Endothelial cell of umbilical vein (primary cell): ENCODE measurements at regions not wholly inside any gene's neighbourhood (a gene's known extent, or its start where the extent isn't known, plus 50 kb on each side); places are given as distances from the start of the nearest gene placed in this dataset.

ENCODE experiments used
- BruUV-seq: library from RNA; stranded (reverse); fragments of 400-500 nt; replicated peaks from 2 replicates; lab custom pipeline; 2021; lab: Mats Ljungman, UMichigan
- CTCF ChIA-PET: fragments of 300-600, 350-600 bp; sonication (Branson Sonifier 250); formaldehyde crosslinking; loops from one replicate; lab custom pipeline; 2021; ENCODE audit warnings: antibody characterized with exemption, inconsistent platforms; lab: Charles Lee
- POLR2A ChIA-PET: fragments of 300-600, 350-600 bp; sonication (Branson Sonifier 250); formaldehyde crosslinking; loops from one replicate; lab custom pipeline; 2021; ENCODE audit warnings: antibody characterized with exemption, inconsistent platforms; lab: Charles Lee
- DNase-seq: peaks from one replicate; pipeline ENCODE4 v3.0.0-alpha.2; 2011; ENCODE audit warnings: low read depth, low spot score
- FAIRE-seq: peaks from 2 replicates; lab custom pipeline; 2011; peaks lifted over from hg19 to GRCh38; lab: Jason Lieb, UNC
- H2AFZ ChIP-seq: 2 replicates; pipeline ENCODE4 v1.6.0; 2012; ENCODE audit warnings: low read depth, low read length, control low read depth, inconsistent platforms
- H3K27ac ChIP-seq: 2 replicates; pipeline ENCODE4 v1.5.1; 2011; ENCODE audit warnings: low read depth, mild to moderate bottlenecking, control low read depth, low read length, moderate library complexity; ENCODE audit not compliant: insufficient read depth
- H3K27me3 ChIP-seq, 2 experiments: 2 replicates each; pipeline versions ENCODE4 v1.6.0 to v1.6.1; 2011; ENCODE audit warnings: low read length in 2 of 2, mixed read lengths in 1 of 2; ENCODE audit not compliant: control insufficient read depth in 2 of 2, insufficient read depth in 2 of 2
- H3K36me3 ChIP-seq, 2 experiments: 2 replicates in 1 of 2; 3 replicates in 1 of 2; pipeline ENCODE4 v1.5.1; 2011; ENCODE audit warnings: low read length in 2 of 2, mild to moderate bottlenecking in 1 of 2, moderate library complexity in 1 of 2; ENCODE audit not compliant: control insufficient read depth in 2 of 2, insufficient read depth in 2 of 2; ENCODE audit errors: extremely low read depth in 1 of 2
- H3K4me1 ChIP-seq: 3 replicates; pipeline ENCODE4 v1.5.1; 2011; ENCODE audit warnings: mild to moderate bottlenecking, low read length; ENCODE audit not compliant: control insufficient read depth, insufficient read depth; ENCODE audit errors: extremely low read depth
- H3K4me2 ChIP-seq: 2 replicates; pipeline ENCODE4 v1.6.1; 2011; ENCODE audit warnings: low read length, control low read depth, mixed read lengths; ENCODE audit not compliant: insufficient read depth
- H3K4me3 ChIP-seq, 3 experiments: fragments of 200-600 bp in 1 of 3; sonication (generic), shearing (Covaris generic) in 1 of 3; replicated peaks in 1 of 3; 2 replicates each; pipeline ENCODE4 v1.5.1; 2011 to 2016; ENCODE audit warnings: control low read depth in 3 of 3, low read length in 3 of 3, mild to moderate bottlenecking in 2 of 3, inconsistent platforms in 1 of 3, low read depth in 1 of 3, moderate library complexity in 1 of 3; ENCODE audit not compliant: insufficient read depth in 1 of 3
- H3K79me2 ChIP-seq: 2 replicates; pipeline ENCODE4 v1.6.0; 2012; ENCODE audit warnings: low read length, inconsistent platforms; ENCODE audit not compliant: control insufficient read depth, insufficient read depth
- H3K9ac ChIP-seq: replicated peaks from 2 replicates; pipeline ENCODE3; 2011; ENCODE audit warnings: low read length, control low read depth; ENCODE audit not compliant: insufficient read depth; ENCODE audit errors: extremely low read depth
- H3K9me1 ChIP-seq: replicated peaks from 3 replicates; pipeline ENCODE4 v1.6.0; 2011; ENCODE audit warnings: mild to moderate bottlenecking, low read length; ENCODE audit not compliant: control insufficient read depth, insufficient read depth; ENCODE audit errors: extremely low read depth
- H3K9me3 ChIP-seq: replicated peaks from 2 replicates; pipeline ENCODE4 v1.5.1; 2012; ENCODE audit warnings: low read length, inconsistent platforms; ENCODE audit not compliant: control insufficient read depth, insufficient read depth
- H4K20me1 ChIP-seq: replicated peaks from 2 replicates; pipeline ENCODE3; 2011; ENCODE audit warnings: mild to moderate bottlenecking, low read length; ENCODE audit not compliant: control insufficient read depth, insufficient read depth; ENCODE audit errors: extremely low read depth
- EZH2 ChIP-seq: IDR thresholded peaks from 2 replicates; pipeline ENCODE4 v1.6.1; 2012; ENCODE audit warnings: borderline replicate concordance, low read depth, mild to moderate bottlenecking, moderate library complexity, low read length, inconsistent platforms; ENCODE audit not compliant: severe bottlenecking
- GATA2 ChIP-seq: IDR thresholded peaks from 2 replicates; pipeline ENCODE4 v1.7.0; 2011; ENCODE audit warnings: low read depth, mild to moderate bottlenecking, moderate library complexity, mixed read lengths, low read length; ENCODE audit not compliant: insufficient read length, insufficient read depth
- JUN ChIP-seq: IDR thresholded peaks from 2 replicates; pipeline ENCODE4 v1.6.1; 2011; ENCODE audit warnings: borderline replicate concordance, low read depth; ENCODE audit not compliant: insufficient read length, insufficient read depth
- MYC ChIP-seq: IDR thresholded peaks from one replicate; pipeline ENCODE4 v1.6.1; 2011; ENCODE audit warnings: mild to moderate bottlenecking, low read depth, low read length
- POLR2AphosphoS5 ChIP-seq: IDR thresholded peaks from 2 replicates; pipeline ENCODE4 v1.6.1; 2012; ENCODE audit warnings: low read depth, mild to moderate bottlenecking, control low read depth, low read length, moderate library complexity; ENCODE audit not compliant: insufficient read depth
- dilution Hi-C: fragments of 300-500 bp; cut with MboI; formaldehyde crosslinking; loops from one replicate; pipeline ENCODE4 v1.15.0; 2019; ENCODE audit warnings: low sequenced_read_pairs; ENCODE audit not compliant: extremely low pct_ligation_motif_present
- intact Hi-C: fragments of 100-400 bp; cut with micrococcal nuclease; formaldehyde crosslinking; loops from one replicate; pipeline ENCODE4 v1.10.0; 2022
- TF ChIP-seq, protein P1 (sequence below): IDR thresholded peaks from 2 replicates; pipeline ENCODE4 v1.6.1; 2011; ENCODE audit not compliant: insufficient read depth, insufficient read length

DNA sequence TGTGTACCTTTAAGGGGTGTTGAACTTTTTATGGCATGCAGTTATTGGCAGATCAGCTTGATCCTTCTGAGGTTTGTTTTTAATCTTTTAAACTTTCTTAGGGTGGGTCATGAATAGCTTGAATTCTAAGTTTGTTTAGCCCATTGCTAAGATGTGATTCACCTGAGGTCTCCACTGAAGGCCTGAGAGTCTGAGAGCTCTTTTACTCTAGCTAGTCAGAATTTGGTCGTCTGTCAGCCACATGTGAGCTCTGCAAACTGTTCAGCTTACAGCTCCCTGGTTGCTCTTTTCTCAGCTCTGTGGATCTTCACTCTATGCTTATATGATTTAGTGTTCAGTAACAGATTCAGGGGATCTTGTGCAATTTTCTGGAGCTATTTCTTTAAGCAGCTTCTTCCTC, 161.3 kb downstream of the ABHD5 start:
- Histone ChIP-seq H3K9ac (no peak overlapping the region), H3K4me2 (no peak overlapping the region), H3K27me3 (peaks cover 34 to 39% of the 10 kb centered on the region in 2 experiments), H3K4me1 (no peaks in the 10 kb centered on the region), H3K27ac (no peak overlapping the region), H3K9me1 (no peaks in the 10 kb centered on the region), H3K36me3 (no peaks in the 10 kb centered on the region), H3K79me2 (no peaks in the 10 kb centered on the region), H4K20me1 (peaks cover 2% of the 10 kb centered on the region), H2AFZ (no peak overlapping the region), H3K9me3 (no peaks in the 10 kb centered on the region), H3K4me3 (no peak overlapping the region)
- TF ChIP-seq, protein P1, sequence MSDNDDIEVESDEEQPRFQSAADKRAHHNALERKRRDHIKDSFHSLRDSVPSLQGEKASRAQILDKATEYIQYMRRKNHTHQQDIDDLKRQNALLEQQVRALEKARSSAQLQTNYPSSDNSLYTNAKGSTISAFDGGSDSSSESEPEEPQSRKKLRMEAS: no peak
- TF ChIP-seq MYC (no peak), JUN (no peak), POLR2AphosphoS5 (no peak), GATA2 (no peak)
- dilution Hi-C loops: no loop called here
- ChIA-PET CTCF (interaction anchor here (1.4 to 1.8 kb wide), 3 partner anchors 255 to 890 kb away, joined by 3 to 6 read pairs (median 5); no protein-coding TSS in a partner anchor), POLR2A (no interaction called here)
- intact Hi-C loops: no loop called here
- BruUV-seq: no TSS peak
- DNase-seq: no peak
- FAIRE-seq: no peak

DNA sequence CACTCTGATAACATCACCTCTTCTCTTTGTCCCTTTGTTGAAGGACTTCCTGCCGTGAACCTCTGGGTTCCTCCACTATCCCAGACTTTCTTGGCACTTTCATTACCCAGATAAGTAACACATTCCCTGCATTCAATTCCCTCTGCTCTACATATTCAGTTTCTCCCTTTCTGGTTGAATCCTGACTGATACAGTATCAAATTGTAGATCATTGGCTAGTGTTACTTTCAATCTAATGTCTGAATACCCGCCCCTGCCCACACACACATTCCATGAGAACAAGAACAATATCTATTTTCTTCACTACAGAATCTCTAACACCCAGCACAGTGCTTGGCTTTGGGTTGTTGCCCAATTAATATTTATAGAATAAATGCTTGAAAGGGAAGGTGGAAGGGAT, 163.5 kb downstream of the ABHD5 start:
- H3K9me1 ChIP-seq: no peaks in the 10 kb centered on the region
- no peak for FAIRE-seq
- peaks cover 53 to 61% of the 10 kb centered on the region in 2 experiments for H3K27me3 ChIP-seq
- no peaks in the 10 kb centered on the region for H3K79me2 ChIP-seq
- H3K4me1 ChIP-seq: no peaks in the 10 kb centered on the region
- H2AFZ ChIP-seq: no peak overlapping the region
- no peak for TF ChIP-seq GATA2
- TF ChIP-seq EZH2: peak; percentile 19
- no peak overlapping the region for H3K9ac ChIP-seq
- BruUV-seq: no TSS peak
- DNase-seq: no peak
- peaks cover 2% of the 10 kb centered on the region for H4K20me1 ChIP-seq
- no peak overlapping the region for H3K4me2 ChIP-seq
- dilution Hi-C loops (no loop called here), intact Hi-C loops (no loop called here)
- no peaks in the 10 kb centered on the region for H3K9me3 ChIP-seq
- ChIA-PET CTCF (interaction anchor here (1.1 to 6.9 kb wide), 9 partner anchors 8 to 892 kb away, joined by 3 to 140 read pairs (median 20); no protein-coding TSS in a partner anchor), POLR2A (no interaction called here)
- no peak overlapping the region for H3K27ac ChIP-seq
- H3K4me3 ChIP-seq: no peak overlapping the region
- H3K36me3 ChIP-seq: no peaks in the 10 kb centered on the region
